Thyroid gland (tissue), 4 donors: ENCODE measurements at regions not wholly inside any gene's neighbourhood (a gene's known extent, or its start where the extent isn't known, plus 50 kb on each side); places are given as distances from the start of the nearest gene placed in this dataset.

ENCODE experiments used
- DNase-seq, 2 donors: peaks; one replicate each; pipeline ENCODE4 v3.0.0-alpha.2; 2019
- H3K27ac ChIP-seq, 3 donors: fragments of 200-600 bp; sonication (generic); 1 replicate in 2 of 3; 2 replicates in 1 of 3; pipeline ENCODE4 v1.5.1; 2016 to 2019; ENCODE audit warnings: mild to moderate bottlenecking in 1 of 3, moderate library complexity in 1 of 3
- H3K27me3 ChIP-seq: fragments of 200-600 bp; sonication (generic); one replicate; pipeline ENCODE4 v1.5.1; 2019
- H3K36me3 ChIP-seq, 2 donors: fragments of 200-600 bp; sonication (generic); one replicate each; pipeline ENCODE4 v1.5.1; 2016 to 2019
- H3K4me1 ChIP-seq, 2 donors: fragments of 200-600 bp; sonication (generic); one replicate each; pipeline ENCODE4 v1.5.1; 2017 to 2019
- H3K4me3 ChIP-seq, 3 donors: fragments of 200-600 bp; sonication (generic); replicated peaks in 1 of 3; 1 replicate in 2 of 3; 2 replicates in 1 of 3; pipeline ENCODE4 v1.5.1; 2016; ENCODE audit warnings: mild to moderate bottlenecking in 1 of 3
- H3K9me3 ChIP-seq: fragments of 200-600 bp; sonication (generic); one replicate; pipeline ENCODE4 v1.5.1; 2017
- POLR2A ChIP-seq, 2 donors: fragments of 450-650 bp; IDR thresholded peaks; one replicate each; pipeline ENCODE4 v1.6.1; 2017; ENCODE audit warnings: antibody characterized with exemption in 2 of 2, mild to moderate bottlenecking in 2 of 2, moderate library complexity in 1 of 2
- WGBS, 2 donors: methylation state at CpG; one replicate each; pipeline ENCODE4 v1.1.5; 2017; 5-methylcytosine and 5-hydroxymethylcytosine counted together
- intact Hi-C: fragments of 100-400 bp; cut with DNase I; formaldehyde crosslinking; loops from one replicate; pipeline ENCODE4 v1.15.1; 2023
- TF ChIP-seq, protein P1 (sequence below), 6 experiments: fragments of 200-600 bp in 3 of 6; fragments of 450-650 bp in 3 of 6; sonication (generic) in 3 of 6; IDR thresholded peaks; one replicate each; pipeline ENCODE4 v1.5.1; 2016 to 2019; ENCODE audit warnings: antibody characterized with exemption in 6 of 6, mild to moderate bottlenecking in 2 of 6, inconsistent platforms in 1 of 6, moderate library complexity in 1 of 6

DNA sequence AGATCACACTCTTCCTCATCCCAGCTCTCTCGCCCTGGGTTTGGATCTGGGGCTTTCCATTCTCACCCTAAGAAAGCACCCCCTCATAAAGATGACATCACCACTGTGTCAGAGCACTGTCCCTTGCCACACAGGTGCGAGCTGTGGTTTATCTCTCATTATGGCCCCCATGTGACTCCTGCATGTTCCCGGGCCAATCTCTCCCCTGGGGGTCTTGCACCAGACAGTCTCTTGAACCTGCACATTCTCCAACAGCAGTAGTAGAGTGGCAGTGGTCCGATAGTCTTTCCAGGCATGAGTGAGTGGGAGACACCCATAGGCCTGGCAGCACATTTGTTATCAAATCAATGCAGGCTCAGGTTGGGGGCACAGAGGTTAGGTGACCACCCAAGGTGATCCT, 130.5 kb downstream of the HRH4 start:
- intact Hi-C loops: no loop called here
- no peak for DNase-seq

DNA sequence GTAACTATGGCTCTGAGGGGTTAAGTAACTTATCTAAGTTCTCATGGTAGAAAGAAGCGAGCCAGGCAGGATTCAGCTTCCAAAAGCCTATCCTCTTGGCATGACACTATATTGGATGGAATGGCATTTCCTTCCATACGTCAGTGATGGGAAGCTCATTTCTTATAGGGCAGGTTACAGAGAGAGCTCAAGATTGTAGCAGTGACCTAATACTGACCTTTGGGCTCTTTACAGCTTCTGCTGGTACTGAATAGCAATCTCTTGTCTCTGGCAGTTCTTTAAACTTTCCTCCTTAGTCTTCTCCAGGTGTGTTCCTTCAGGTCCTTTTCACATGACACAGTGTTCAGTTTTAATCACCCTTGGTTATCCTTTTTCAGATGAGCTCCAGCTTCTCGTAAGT, 133.0 kb downstream of the HRH4 start:
- TF ChIP-seq, protein P1, sequence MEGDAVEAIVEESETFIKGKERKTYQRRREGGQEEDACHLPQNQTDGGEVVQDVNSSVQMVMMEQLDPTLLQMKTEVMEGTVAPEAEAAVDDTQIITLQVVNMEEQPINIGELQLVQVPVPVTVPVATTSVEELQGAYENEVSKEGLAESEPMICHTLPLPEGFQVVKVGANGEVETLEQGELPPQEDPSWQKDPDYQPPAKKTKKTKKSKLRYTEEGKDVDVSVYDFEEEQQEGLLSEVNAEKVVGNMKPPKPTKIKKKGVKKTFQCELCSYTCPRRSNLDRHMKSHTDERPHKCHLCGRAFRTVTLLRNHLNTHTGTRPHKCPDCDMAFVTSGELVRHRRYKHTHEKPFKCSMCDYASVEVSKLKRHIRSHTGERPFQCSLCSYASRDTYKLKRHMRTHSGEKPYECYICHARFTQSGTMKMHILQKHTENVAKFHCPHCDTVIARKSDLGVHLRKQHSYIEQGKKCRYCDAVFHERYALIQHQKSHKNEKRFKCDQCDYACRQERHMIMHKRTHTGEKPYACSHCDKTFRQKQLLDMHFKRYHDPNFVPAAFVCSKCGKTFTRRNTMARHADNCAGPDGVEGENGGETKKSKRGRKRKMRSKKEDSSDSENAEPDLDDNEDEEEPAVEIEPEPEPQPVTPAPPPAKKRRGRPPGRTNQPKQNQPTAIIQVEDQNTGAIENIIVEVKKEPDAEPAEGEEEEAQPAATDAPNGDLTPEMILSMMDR (IDR thresholded peaks at IDR 0.05): no peak
- TF ChIP-seq POLR2A (IDR thresholded peaks at IDR 0.05): no peak
- WGBS, 2 donors: 83 to 92% methylated on average over 3 of the region's 3 CpGs
- no peak for DNase-seq
- intact Hi-C loops: no loop called here
- Histone ChIP-seq H3K27me3 (no peaks in the 10 kb centered on the region), H3K36me3 (no peaks in the 10 kb centered on the region), H3K4me3 (no peak overlapping the region), H3K9me3 (no peaks in the 10 kb centered on the region), H3K4me1 (no peaks in the 10 kb centered on the region), H3K27ac (no peak overlapping the region)

More for the DNA sequence above, 130.5 kb downstream of the HRH4 start:
- 83 to 85% methylated on average over 4 of the region's 4 CpGs for WGBS, 2 donors
- Histone ChIP-seq H3K9me3 (no peaks in the 10 kb centered on the region), H3K36me3 (no peaks in the 10 kb centered on the region), H3K27ac (no peak overlapping the region), H3K4me1 (no peaks in the 10 kb centered on the region), H3K27me3 (no peaks in the 10 kb centered on the region), H3K4me3 (no peak overlapping the region)
- TF ChIP-seq POLR2A (IDR thresholded peaks at IDR 0.05): no peak
- TF ChIP-seq, protein P1 (IDR thresholded peaks at IDR 0.05): no peak

DNA sequence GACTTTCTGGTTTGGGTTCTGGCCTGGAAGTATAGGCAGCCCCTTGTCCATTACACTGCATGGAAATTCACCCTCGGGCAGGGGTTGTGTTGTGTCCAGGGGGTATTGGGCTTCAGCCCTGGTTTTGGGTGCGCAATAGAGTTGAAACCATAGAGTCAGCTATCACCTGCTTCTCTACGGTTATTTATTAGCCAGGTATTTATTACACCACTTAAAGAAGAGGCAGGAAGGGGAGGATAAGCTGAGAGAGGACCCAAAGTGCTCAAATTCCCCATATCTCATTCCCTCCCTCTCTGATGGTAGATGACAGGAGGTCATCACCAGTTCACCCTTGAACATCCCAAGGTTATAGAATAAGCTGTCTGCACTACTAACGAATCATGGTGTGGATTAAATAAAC, 133.4 kb downstream of the HRH4 start:
- no peak for DNase-seq
- H3K27me3 ChIP-seq: no peaks in the 10 kb centered on the region
- H3K4me1 ChIP-seq: no peaks in the 10 kb centered on the region
- no peak overlapping the region for H3K27ac ChIP-seq
- 89 to 93% methylated on average over 4 of the region's 4 CpGs for WGBS, 2 donors
- TF ChIP-seq, protein P1 (IDR thresholded peaks at IDR 0.05): no peak
- no peaks in the 10 kb centered on the region for H3K36me3 ChIP-seq
- H3K9me3 ChIP-seq: no peaks in the 10 kb centered on the region
- no peak overlapping the region for H3K4me3 ChIP-seq
- intact Hi-C loops: no loop called here

DNA sequence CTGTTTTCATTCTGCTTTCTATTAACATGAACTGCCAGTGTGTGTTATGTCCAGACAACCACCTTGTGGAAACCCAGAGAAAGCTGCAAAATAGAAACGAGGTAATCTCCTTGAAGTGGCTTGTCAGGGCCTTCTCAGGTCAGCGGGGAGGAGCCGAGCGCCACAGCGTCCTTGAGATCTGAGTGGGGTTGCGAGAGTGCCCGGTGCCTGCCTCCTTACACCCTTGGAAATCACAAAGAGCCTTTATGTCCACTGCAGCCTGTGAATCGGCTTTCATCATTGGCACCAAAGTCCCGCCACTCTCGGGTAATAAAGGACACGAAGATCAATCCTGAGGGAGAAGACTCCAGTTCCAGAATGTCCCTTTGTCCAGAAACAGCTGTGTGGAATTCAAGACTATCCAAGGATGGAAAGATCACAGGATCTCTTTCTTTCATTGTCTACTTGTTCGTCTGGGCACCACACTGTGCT, 135.2 kb downstream of the HRH4 start:
- peak; percentile 48 to 55 for DNase-seq
- Histone ChIP-seq H3K36me3 (no peaks in the 10 kb centered on the region), H3K4me3 (no peak overlapping the region), H3K9me3 (no peaks in the 10 kb centered on the region), H3K27ac (no peak overlapping the region), H3K27me3 (no peaks in the 10 kb centered on the region), H3K4me1 (no peaks in the 10 kb centered on the region)
- intact Hi-C loops: no loop called here
- no peak for TF ChIP-seq POLR2A (IDR thresholded peaks at IDR 0.05)
- TF ChIP-seq, protein P1 (IDR thresholded peaks at IDR 0.05): no peak
- WGBS, 2 donors: 27% methylated on average over 12 of the region's 12 CpGs

DNA sequence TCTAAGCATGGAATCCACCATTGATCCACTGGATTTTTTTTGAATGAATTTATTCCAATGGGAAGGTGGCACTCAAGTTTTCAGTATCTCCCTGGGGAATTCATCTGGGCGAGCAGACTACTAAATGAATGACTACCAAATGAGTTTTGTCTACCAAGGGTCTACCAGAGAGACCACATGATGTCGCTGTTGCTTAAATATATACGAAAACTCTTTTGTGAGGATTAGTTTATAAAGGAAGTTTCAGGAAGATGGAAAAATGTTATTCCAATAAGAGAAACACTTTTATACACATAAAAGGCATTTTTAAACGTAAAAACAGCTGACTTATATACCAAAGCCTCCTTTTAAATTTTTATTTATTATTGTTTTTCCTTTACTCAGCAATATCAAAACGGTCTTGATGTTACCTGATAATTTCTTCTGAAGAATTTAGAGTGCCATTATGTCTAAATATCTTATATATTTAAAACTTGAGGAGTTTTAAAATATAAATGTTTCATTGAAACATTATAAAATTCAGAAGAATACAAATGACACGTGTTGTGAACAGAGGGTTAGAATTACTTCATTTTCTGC, 139.7 kb downstream of the HRH4 start:
- no peak for DNase-seq
- no peaks in the 10 kb centered on the region for H3K9me3 ChIP-seq
- no peaks in the 10 kb centered on the region for H3K36me3 ChIP-seq
- no peaks in the 10 kb centered on the region for H3K4me1 ChIP-seq
- H3K27me3 ChIP-seq: no peaks in the 10 kb centered on the region
- TF ChIP-seq, protein P1 (IDR thresholded peaks at IDR 0.05): peak in 5 of 6 experiments; percentile 10 to 48 (median 41)
- TF ChIP-seq POLR2A (IDR thresholded peaks at IDR 0.05): no peak
- no peak overlapping the region for H3K4me3 ChIP-seq
- 26 to 30% methylated on average over 6 of the region's 6 CpGs for WGBS, 2 donors
- intact Hi-C loops: loop anchor here (10.0 kb wide), 1 partner anchor 125 kb away; no protein-coding TSS in a partner anchor
- H3K27ac ChIP-seq: no peak overlapping the region
